ENCODE measurements at regions not wholly inside any gene's neighbourhood (a gene's known extent, or its start where the extent isn't known, plus 50 kb on each side); places are given as distances from the start of the nearest gene placed in this dataset.

GRCh38 chr13:79079351-79079839 lies 326.7 kb downstream of the RBM26 start:
- no peak for DNase-seq

GRCh38 chr13:79075703-79076102 lies 330.4 kb downstream of the RBM26 start:
- no peak for DNase-seq

GRCh38 chr13:79070343-79070974 lies 335.6 kb downstream of the RBM26 start:
- DNase-seq, result no peak

- DNase-seq, result no peak
Measured at GRCh38 chr13:79062291-79062690, 343.8 kb downstream of the RBM26 start.

- no peak for DNase-seq
Measured at GRCh38 chr13:79060216-79060615, 345.8 kb downstream of the RBM26 start.

GRCh38 chr13:79056706-79057105 lies 349.3 kb downstream of the RBM26 start:
- DNase-seq, result no peak

GRCh38 chr13:79051472-79051871 lies 354.6 kb downstream of the RBM26 start:
- no peak for DNase-seq

GRCh38 chr13:79044415-79044814 lies 361.6 kb downstream of the RBM26 start:
- no peak for DNase-seq

GRCh38 chr13:79043208-79043607 lies 362.8 kb downstream of the RBM26 start:
- DNase-seq, result no peak

- no peak for DNase-seq
Measured at GRCh38 chr13:79037197-79037596, 368.9 kb downstream of the RBM26 start.

- DNase-seq, result no peak
Measured at GRCh38 chr13:79034341-79034740, 371.7 kb downstream of the RBM26 start.

GRCh38 chr13:79030513-79030912 lies 371.6 kb upstream of the OBI1 start:
- DNase-seq, result no peak

- no peak for DNase-seq
Measured at GRCh38 chr13:79018166-79018565, 359.2 kb upstream of the OBI1 start.

GRCh38 chr13:79011179-79011578 lies 352.2 kb upstream of the OBI1 start:
- DNase-seq, result no peak

- no peak for DNase-seq
Measured at GRCh38 chr13:79003989-79004898, 345.3 kb upstream of the OBI1 start.

GRCh38 chr13:78999494-78999893 lies 340.5 kb upstream of the OBI1 start:
- no peak for DNase-seq

GRCh38 chr13:78998630-78999315 lies 339.8 kb upstream of the OBI1 start:
- no peak for DNase-seq

GRCh38 chr13:78997902-78998629 lies 339.1 kb upstream of the OBI1 start:
- DNase-seq, result no peak

GRCh38 chr13:78993792-78994191 lies 334.8 kb upstream of the OBI1 start:
- DNase-seq, result no peak

- no peak for DNase-seq
Measured at GRCh38 chr13:78981913-78982312, 323.0 kb upstream of the OBI1 start.

GRCh38 chr13:78979349-78979748 lies 320.4 kb upstream of the OBI1 start:
- DNase-seq, result no peak

- peak; percentile 21 for DNase-seq
Measured at GRCh38 chr13:78978381-78978998, 319.5 kb upstream of the OBI1 start.

All from activated CD8-positive, alpha-beta memory T cell treated with anti-CD3 and anti-CD28 coated beads, Interleukin-2, amount 50 U/mL, for 4 hours (primary cell).